Stimulated activated CD4-positive, alpha-beta T cell treated with anti-CD3 and anti-CD28 coated beads, Interleukin-4, amount 100 ng/mL, for 1 hour (primary cell): ENCODE measurements at regions not wholly inside any gene's neighbourhood (a gene's known extent, or its start where the extent isn't known, plus 50 kb on each side); places are given as distances from the start of the nearest gene placed in this dataset.
"Not testable (repeated sequence)": the region's sequence is repeated elsewhere in the genome, so short reads cannot be mapped to it uniquely, and the experiment has no call there.

Experiments used
- DNase-seq: peaks from one replicate; pipeline ENCODE4 v3.0.0-alpha.2; 2020

DNA sequence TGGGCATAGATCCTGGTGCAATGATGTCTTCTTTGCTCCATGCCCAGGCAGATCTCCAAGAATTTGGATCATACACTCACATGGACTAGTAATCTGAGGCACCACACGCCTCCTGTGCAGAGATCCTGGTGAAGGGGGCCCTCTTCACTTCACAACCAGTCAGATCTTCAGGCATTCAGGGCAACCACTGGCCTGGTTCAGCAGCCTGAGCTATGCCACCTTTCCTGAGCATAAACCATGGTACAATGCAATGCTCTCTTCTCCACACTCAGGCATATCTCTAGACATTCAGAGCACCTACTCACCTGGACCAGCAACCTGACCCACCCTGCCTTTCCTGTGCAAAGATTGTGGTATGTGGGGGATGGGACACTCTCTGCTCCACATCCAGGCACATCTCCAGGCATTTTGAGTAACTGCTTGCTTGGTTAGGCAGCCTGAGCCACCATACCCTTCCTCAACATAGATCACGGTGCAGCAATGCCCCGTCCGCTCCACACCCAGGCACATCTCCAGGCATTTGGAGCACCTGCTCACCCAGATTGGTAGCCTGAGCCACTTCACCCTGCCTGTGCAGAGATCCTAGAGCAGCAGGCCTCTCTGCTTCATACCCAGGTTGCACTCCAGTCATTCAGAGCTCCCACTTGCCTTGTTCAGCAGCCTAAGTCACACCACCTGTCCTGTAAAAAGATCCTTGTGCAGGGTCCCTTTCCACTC lies 532.2 kb upstream of the STEAP1 start:
- no peak for DNase-seq

DNA sequence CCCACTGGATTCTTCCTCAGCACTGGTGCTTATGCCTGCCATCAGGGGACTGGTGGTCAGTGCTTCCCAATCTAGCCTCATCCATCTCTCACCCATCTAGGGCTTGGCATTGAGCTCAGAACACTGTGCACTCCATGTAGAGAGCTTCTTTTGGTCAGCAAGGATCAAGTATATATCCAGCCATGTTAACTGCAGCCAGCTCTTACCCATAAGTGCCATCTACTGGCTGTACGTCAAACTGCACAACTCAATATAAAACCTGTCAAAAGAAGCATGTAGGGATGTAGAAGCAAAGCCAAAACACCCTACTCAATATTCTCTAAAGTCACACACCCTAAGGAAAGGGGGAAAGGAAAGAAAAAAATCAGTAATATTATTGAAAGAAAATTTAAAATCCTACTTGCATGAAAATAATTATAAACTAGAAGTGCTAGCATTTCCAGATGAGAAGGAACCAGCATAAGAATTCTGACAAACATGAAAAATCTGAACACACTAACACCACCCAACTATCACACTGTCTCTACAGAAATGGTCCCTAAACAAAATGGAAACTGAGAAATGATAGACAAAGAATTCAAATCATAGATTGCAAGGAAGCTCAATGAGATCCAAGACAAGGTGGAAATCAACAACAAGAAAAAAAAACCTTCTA lies 531.1 kb upstream of the STEAP1 start:
- DNase-seq, result no peak

DNA sequence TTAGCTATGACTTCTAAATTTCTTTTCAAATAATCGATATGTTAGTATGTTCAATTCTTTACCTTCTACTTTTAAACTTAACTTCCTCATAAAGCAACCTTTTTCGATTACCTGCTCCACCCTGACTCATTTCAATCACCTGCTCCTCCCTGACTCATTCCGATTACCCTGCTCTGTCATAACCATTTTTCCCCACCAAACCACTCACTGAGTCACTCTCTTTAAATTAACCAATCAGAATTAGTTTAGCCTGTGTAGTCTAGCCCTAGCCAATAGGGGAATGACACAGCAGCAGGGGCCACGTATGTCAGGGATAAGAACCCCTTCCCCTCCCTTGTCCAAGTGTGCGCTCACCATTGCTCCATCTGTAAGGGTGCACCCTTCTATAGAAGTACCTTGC lies 530.1 kb upstream of the STEAP1 start:
- not testable (repeated sequence) for DNase-seq

DNA sequence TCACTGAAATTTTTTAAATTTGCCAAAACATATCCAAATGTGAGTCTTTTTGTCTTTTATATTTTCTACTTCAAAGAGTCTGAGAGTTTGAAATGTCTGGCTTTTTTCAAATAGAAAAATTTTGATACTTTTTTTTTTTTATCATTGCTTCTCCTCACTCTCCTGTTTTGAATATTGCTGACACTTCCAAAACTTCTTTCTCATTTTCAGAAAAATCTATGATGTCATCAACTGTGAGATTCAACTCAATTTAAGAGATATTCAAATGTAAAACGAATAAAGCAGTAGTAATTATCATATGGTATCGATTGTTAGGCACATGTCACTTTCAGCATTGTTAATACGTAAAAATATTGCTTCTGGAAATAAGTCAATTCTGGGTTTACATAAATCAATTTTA lies 505.8 kb upstream of the STEAP1 start:
- no peak for DNase-seq

DNA sequence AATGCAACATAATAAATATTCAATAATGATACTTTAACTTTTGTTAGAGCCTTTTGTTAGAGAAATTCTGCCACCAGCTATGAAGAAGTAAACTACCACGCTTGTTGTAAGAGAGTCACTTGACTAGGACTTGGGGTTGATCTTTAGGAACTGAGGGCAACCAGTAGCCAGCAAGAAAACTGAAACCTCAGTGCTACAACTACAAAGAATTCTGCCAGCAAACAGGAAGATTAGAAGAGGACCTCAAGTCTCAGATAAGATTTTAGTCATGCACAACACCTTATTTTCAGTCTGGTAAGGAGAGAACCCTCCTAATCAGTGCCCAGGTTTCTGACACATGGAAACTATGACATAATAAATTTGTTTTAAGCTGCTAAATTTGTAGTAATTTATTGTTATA lies 498.3 kb upstream of the STEAP1 start:
- no peak for DNase-seq

DNA sequence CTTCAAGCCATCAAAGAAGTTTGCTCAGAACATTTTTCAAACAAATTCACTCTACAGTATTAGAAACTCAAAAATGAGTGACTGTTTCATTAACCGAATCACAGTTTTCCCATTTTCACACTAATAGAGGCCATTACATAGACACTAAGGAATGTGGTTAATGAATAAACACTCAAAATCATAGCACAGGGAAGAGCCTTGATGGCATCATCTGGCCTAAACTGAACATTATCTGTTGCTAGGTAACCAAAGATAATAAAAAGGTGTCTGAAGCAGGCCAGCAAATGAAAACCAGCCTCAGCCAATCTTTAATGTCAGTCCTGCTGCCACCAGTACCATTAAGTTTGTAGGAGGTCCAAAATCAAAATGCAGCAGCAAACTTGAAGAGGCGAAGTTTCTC lies 492.4 kb upstream of the STEAP1 start:
- DNase-seq, result no peak

DNA sequence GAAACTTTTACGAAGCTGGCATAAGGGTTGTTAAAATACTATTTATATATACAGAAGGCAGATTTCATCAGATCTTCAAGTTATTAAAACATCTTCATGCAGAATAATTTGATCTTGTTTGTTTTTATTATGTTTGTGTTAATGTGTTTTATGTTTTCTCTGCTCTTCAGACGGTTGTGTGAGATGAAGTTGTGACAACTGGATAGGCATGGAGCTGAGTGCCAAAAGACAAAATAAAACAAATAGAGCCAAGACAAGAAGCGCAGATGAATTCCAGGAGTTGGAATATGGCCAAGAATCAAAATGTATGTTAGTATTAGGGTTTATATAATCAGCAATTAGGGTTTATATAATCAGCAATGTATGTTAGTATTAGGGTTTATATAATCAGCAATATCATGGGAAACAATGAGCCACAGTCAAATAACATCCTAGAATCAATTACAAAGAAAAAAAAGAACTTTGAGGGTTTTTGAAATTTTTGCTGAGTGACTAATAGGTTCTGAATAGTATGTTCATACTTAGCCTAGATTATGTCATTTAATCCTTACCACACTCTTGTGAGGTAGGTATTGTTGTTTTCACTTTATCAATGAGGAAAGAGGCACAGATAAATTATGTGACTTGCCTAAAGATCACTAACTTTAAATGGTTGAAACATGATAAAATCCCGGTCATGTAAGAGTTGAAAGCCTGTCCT lies 488.0 kb upstream of the STEAP1 start:
- DNase-seq, result no peak

DNA sequence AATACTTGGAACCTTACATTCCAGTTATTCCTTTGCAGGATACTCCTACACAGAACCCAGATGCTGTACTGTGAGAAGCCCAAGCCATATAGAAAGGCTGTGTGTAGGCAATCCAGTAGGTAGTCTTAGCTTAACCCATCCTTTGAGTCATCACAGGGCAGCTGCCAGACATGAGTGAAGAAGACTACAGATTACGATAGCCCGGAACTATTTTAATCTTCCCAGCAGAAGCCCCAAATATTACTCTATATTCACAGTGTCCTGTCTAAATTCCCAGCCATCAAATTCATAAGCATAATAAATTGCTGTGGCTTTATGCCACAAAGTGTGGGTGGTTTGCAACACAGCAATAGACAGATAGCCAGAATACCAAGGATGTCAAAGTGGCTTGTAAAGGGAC lies 474.1 kb upstream of the STEAP1 start:
- DNase-seq, result no peak

DNA sequence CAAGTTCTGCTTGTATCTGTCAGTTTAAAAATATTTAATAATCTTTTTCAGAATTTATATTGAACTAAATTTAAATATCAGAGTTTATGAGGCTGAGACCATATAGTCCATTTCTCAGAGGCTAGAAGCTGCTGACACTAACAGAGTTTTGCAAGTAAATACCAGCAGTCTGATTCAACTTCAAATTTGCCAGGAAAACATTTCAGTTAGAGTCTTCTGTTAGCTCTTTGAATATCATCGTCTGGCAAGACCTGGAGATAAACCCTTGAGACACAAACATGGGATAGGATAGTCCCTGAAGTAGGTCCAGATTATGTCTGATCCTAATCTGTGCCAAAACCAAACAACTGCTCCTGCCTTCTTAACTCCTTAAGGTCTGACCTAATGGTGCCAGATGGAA lies 472.8 kb upstream of the STEAP1 start:
- DNase-seq, result no peak

DNA sequence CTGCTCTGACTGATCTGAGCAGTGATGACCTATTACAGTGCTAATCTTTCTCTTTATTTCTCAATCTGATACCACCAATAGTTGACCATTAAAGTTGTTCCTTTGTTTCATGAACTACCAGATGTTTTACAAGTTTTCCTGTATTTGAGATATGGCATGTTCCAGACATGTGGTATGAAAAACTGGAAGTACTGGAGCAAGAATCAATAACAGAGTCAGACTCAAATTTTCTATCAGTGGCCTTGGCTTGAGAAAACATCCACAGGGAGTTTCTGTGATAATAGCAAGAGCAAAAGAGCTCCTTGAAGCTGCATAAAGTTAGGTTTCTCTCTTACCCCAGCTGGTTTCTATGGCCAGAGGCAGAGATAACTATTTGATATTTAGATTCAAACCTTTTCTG lies 469.0 kb upstream of the STEAP1 start:
- DNase-seq, result no peak

DNA sequence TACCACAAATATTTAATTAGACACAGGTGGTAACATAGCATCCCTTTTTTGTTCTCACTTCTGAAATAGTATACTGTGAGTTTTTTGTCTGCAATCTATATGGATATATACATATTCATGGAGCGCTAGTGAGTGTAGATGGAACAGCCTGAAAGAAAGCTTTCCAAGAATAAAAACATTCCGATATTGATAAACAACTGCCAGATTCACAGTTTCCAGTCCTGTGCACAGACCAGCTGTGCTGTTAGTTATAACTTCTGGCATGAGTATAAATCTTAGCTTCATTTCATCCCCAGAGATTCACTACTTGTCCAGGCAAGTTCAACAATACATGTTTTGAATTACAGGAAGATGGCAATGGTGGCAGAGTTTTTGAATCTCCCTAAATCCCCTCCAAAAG lies 467.1 kb upstream of the STEAP1 start:
- DNase-seq, result no peak

DNA sequence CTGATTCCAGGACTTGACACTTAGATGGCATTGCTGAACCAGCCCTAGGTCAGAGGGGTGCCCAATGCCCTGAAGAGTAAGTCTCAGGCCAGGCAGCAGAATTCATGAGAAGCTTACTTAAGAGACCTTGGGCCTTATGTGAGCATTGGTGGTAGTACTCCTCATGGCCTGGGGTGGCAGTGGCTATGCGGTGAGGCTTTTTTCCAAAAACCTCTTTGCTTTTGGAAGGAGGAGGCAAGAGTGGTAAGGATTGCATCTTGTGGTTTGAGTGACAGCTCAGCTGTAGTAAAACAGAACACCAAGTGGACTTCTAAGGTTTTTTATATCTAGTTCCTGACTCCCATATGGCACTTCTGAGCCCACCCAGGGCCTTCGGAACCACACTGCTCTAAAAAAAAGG lies 459.0 kb upstream of the STEAP1 start:
- no peak for DNase-seq

DNA sequence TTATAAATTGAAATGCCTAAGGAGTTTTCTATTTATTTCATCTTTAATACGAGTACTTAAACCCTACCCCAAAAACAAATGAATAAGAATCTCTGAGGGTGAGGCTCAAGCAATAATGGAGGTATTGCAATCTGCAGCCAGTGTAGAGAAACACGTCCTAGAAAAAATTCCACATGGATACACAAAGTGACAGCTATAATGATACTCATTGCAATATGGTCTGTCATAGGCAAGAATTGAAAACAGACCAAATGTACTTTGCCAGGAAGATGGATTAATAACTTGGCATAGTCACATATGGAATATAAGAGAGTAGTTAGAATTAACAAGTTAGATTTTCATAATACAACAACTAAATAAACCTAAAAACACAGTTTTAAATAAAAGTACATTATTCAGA lies 440.1 kb upstream of the STEAP1 start:
- DNase-seq, result no peak

DNA sequence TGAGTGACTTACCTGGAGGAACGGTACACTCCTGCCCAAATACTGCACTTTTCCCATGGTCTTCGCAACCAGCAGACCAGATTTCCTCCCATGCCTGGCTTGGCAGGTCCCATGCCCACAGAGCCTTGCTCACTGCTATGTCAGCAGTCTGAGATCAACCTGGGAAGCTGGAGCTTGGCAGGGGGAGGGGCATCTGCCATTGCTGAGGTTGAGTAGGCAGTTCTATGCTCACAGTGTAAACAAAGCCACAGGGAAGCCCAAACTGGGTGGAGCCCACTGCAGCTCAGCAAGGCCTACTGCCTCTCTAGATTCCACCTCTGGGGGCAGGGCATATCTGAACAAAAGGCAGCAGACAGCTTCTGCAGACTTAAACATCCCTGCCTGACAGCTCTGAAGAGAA lies 435.3 kb upstream of the STEAP1 start:
- DNase-seq, result not testable (repeated sequence)

DNA sequence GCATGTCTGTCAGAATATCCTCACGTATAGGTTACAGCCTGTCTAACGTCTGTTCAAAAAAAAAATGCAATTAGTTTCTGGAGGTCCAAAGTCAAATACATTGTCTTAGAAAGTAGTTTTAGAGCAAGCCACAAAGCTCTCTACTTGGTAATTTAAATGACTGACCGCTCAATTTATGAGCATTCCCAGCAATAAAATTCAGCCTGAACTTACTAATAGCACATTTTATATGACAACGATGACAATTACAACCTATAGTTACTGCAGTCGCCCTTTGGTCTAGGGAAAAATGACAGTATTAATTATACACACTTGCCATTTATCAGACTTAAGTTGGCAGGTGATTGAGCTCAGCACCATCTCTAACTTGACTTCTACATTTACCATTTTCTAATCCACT lies 425.8 kb upstream of the STEAP1 start:
- DNase-seq, result no peak

DNA sequence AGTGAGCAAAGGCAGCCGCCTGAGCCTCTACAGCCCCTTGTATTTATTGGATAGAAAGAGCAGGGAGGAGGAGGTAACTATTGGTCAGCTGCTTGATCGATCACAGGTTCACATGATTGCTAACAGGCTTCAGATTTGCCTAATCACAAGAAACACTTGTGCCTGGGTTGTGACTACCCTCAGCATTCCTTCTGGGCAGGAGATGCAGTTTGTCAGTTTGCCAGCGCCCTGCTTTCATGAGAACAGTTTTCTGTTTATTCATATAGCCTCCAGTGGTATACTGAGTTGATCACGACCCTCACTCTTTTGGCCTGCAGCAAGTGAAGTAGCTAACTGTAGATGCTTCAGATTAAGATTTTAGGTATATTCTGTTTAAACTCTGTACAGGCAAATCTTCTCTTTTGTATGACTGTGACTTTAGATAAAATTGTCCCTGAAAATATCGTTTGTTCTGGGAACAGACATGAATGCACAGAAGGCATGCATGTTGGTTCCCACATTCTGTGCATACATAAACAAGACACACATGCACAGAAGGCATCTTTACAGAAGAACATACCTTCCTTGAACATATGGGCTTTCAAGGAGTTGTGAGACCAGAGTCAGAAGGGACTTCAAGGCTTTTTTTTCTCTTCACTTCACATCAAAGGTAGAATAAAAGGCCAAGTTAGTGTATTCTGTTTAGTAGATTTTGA lies 422.4 kb upstream of the STEAP1 start:
- no peak for DNase-seq

DNA sequence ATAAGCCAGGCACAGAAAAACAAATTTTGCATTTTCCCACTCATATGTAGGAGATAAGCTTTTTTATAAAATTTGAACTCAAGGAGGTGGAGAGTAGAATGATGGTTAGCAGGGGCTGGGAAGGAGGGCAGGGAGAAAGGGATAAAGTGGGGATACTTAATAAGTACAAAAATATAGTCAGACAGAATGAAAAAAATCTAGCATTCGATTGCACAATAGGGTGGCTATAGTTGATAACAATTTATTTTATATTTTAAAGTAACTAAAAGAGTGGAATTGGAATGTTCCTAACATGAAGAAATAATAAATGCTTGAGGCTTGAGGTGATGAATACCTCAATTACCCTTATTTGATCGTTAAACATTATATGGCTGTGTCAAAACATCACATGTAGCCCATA lies 415.7 kb upstream of the STEAP1 start:
- DNase-seq, result no peak

DNA sequence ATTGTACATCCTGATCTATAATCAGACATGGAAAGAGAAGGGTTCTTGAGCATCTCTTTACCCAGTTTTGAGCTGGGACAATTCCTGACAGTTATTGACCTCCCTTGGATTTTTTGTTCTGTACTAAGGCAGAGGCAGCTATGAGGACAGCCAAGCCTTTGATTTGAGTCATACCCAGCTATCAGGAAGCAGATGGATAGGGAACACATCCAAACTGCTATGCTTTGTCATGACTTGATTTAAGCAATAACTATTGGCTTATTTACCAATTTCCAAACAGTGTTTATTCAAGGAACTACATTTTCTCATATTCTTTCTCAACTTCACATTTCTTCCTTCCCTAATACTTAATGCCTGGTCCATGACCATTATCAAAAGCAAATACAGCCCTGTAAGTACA lies 396.4 kb upstream of the STEAP1 start:
- DNase-seq, result no peak

DNA sequence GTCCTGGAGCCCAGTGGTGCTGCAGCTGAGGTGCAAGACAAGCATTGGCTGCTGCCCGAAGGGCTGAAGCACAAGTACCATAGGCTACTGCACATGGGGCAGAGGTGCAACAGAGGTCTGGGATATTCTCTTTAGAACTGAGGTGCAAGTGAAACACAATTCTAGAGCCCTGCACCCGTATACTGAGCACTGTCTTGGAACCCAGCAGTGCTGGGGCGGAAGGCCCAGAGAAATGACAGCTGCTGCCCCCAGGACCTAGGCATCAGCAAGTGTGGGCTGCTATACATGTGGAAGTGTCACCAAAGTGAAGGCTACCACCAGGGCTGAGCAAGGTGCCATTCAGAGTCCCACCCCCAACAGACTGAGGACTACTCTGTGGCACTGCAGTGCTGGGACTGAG lies 393.6 kb upstream of the STEAP1 start:
- no peak for DNase-seq

DNA sequence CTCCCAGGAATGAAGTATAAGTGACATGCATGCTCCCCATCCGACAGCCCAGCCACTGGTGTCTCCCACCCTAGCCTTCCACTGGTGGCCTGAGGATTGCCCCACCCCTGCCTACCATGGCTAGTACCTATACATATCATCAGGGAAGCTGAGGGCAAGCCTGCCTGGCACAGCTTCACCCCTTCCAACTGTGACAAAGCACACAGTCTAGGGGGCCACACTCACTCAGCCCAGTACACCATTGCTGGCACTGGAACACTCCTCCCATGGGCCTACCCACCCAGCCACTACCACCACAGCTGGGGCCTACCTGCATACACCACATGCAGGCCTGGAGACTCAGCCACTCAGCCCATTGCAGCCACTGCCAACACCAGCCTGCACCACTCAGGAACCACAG lies 393.1 kb upstream of the STEAP1 start:
- DNase-seq, result no peak

DNA sequence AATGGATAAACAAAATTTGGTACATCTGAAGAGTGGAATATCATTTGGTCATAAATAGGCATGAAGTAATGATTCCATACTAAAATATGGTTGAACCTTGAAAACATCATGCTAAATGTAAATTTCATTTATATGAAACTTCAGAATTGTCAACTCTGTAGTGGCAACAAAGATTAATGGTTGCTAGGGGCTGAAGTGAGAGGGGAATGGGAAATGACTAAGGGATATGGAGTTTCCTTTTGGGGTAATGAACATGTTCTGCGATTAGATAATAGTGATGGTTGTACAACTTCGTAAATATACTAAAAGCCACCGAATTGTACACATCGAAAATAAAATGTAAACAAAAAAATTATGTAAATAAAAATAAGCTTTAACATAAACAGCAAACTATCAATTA lies 384.1 kb upstream of the STEAP1 start:
- DNase-seq, result no peak

DNA sequence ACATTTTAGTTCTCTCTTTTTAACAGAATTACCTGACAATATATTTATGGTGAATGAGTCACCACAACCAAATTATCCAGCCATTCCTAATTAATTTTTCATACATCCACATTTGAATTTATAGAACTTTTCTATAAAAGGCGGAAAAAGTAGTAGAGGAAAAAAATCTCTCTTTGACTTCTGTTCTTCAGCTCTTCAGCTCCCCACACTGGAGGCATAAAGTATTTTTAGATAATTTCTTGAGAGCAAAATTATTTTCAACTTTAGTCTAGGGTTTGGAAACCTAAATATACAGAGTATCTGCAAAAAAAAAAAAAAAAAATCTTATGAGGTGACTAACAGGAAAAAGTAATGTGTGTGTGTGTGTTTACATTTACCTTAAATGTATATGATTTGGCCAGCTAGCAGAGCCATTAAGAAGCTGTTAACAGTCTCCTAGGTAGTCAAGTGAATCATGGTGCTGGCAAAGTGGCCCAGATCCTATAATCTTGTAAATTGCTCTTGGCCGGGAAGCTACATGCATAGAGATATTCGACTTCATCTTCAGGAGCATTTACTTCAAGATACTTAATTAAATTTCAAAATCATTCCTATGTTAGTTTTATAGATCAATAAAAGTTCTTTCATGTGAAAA lies 383.1 kb upstream of the STEAP1 start:
- no peak for DNase-seq

DNA sequence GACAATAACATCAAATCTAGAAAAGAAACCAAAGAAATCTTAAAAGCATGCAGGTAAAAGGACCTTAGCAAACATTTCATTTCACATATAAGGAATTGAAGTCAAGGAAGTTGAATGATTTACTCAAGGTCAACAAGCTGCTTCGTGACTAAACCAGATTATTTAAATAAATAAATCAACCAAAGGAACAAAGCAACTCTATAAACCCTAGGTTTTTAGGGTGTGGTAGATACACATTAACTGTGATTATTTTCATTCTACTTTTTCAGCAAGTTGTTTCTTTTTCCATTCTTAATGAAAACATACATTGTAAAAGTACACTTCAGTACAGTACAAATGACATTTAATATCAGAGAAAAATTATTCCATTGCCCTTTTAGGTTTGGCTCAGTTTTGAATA lies 382.0 kb upstream of the STEAP1 start:
- no peak for DNase-seq
